BLaER1 (cell line): ENCODE measurements at regions not wholly inside any gene's neighbourhood (a gene's known extent, or its start where the extent isn't known, plus 50 kb on each side); places are given as distances from the start of the nearest gene placed in this dataset.

Source experiments
- H3K27ac ChIP-seq: shearing (Covaris generic); formaldehyde crosslinking; 2 replicates; pipeline ENCODE4 v1.8.1; 2022
- H3K27me3 ChIP-seq: shearing (Covaris generic); formaldehyde crosslinking; 2 replicates; pipeline ENCODE4 v1.8.1; 2022
- H3K36me3 ChIP-seq: shearing (Covaris generic); formaldehyde crosslinking; 2 replicates; pipeline ENCODE4 v1.8.1; 2022
- H3K4me1 ChIP-seq: shearing (Covaris generic); formaldehyde crosslinking; 2 replicates; pipeline ENCODE4 v1.8.1; 2022
- H3K4me2 ChIP-seq: shearing (Covaris generic); formaldehyde crosslinking; 2 replicates; pipeline ENCODE4 v1.8.1; 2022
- H3K4me3 ChIP-seq: shearing (Covaris generic); formaldehyde crosslinking; 2 replicates; pipeline ENCODE4 v1.8.1; 2022
- H3K9ac ChIP-seq: shearing (Covaris generic); formaldehyde crosslinking; 2 replicates; pipeline ENCODE4 v1.8.1; 2022
- H3K9me3 ChIP-seq: shearing (Covaris generic); formaldehyde crosslinking; 2 replicates; pipeline ENCODE4 v1.8.1; 2022
- H4K20me1 ChIP-seq: shearing (Covaris generic); formaldehyde crosslinking; 2 replicates; pipeline ENCODE4 v1.8.1; 2022
- Cebpa-rat ChIP-seq: shearing (Covaris generic); IDR thresholded peaks from 2 replicates; pipeline ENCODE4 v1.8.1; 2022

GRCh38 chr4:8760561-8760960, 111.1 kb downstream of the HMX1 start:
- peaks cover 4% of the 10 kb centered on the region for H3K4me1 ChIP-seq
- H3K27ac ChIP-seq, result no peak overlapping the region
- no peak for TF ChIP-seq Cebpa-rat
- H3K4me2 ChIP-seq, result no peak overlapping the region
- no peaks in the 10 kb centered on the region for H3K9me3 ChIP-seq
- H3K36me3 ChIP-seq, result no peaks in the 10 kb centered on the region
- no peak overlapping the region for H3K9ac ChIP-seq
- no peaks in the 10 kb centered on the region for H3K27me3 ChIP-seq
- no peaks in the 10 kb centered on the region for H4K20me1 ChIP-seq
- no peak overlapping the region for H3K4me3 ChIP-seq

- H3K4me2 ChIP-seq, result no peak overlapping the region
- no peak overlapping the region for H3K27ac ChIP-seq
- H3K4me3 ChIP-seq, result no peak overlapping the region
- no peaks in the 10 kb centered on the region for H3K27me3 ChIP-seq
- no peaks in the 10 kb centered on the region for H3K9me3 ChIP-seq
- H4K20me1 ChIP-seq, result no peaks in the 10 kb centered on the region
- H3K9ac ChIP-seq, result no peak overlapping the region
- H3K36me3 ChIP-seq, result no peaks in the 10 kb centered on the region
- TF ChIP-seq Cebpa-rat, result no peak
- no peaks in the 10 kb centered on the region for H3K4me1 ChIP-seq
These were observed 111.7 kb downstream of the HMX1 start for GRCh38 chr4:8759987-8760386.

- H3K9ac ChIP-seq, result no peak overlapping the region
- H3K27ac ChIP-seq, result no peak overlapping the region
- H3K9me3 ChIP-seq, result no peaks in the 10 kb centered on the region; the same call in 1 of the 2 replicates
- no peaks in the 10 kb centered on the region for H3K36me3 ChIP-seq
- no peak overlapping the region for H3K4me3 ChIP-seq
- no peaks in the 10 kb centered on the region for H3K27me3 ChIP-seq
- TF ChIP-seq Cebpa-rat, result no peak
- no peak overlapping the region for H3K4me2 ChIP-seq
- no peaks in the 10 kb centered on the region for H4K20me1 ChIP-seq
- no peaks in the 10 kb centered on the region for H3K4me1 ChIP-seq
These were observed 114.8 kb downstream of the HMX1 start for GRCh38 chr4:8756816-8757215.

- Histone ChIP-seq H3K9ac (no peak overlapping the region), H3K4me1 (no peaks in the 10 kb centered on the region), H3K9me3 (no peaks in the 10 kb centered on the region; the same call in 1 of the 2 replicates), H3K36me3 (no peaks in the 10 kb centered on the region), H3K4me3 (no peak overlapping the region), H3K27me3 (no peaks in the 10 kb centered on the region), H4K20me1 (no peaks in the 10 kb centered on the region), H3K4me2 (no peak overlapping the region), H3K27ac (no peak overlapping the region)
- no peak for TF ChIP-seq Cebpa-rat
These were observed 116.7 kb downstream of the HMX1 start for GRCh38 chr4:8754634-8755589.

- Histone ChIP-seq H3K9ac (no peak overlapping the region), H4K20me1 (no peaks in the 10 kb centered on the region), H3K4me3 (no peak overlapping the region), H3K27ac (no peak overlapping the region), H3K4me2 (no peak overlapping the region), H3K27me3 (no peaks in the 10 kb centered on the region), H3K36me3 (no peaks in the 10 kb centered on the region), H3K4me1 (no peaks in the 10 kb centered on the region), H3K9me3 (no peaks in the 10 kb centered on the region)
- TF ChIP-seq Cebpa-rat, result no peak
These were observed 123.4 kb downstream of the HMX1 start for GRCh38 chr4:8748236-8748575.

GRCh38 chr4:8747467-8748235, 124.0 kb downstream of the HMX1 start:
- Histone ChIP-seq H3K9ac (no peak overlapping the region), H3K9me3 (no peaks in the 10 kb centered on the region), H3K4me1 (no peaks in the 10 kb centered on the region), H3K27ac (no peak overlapping the region), H3K4me3 (no peak overlapping the region), H3K27me3 (no peaks in the 10 kb centered on the region), H4K20me1 (no peaks in the 10 kb centered on the region), H3K4me2 (no peak overlapping the region), H3K36me3 (no peaks in the 10 kb centered on the region)
- no peak for TF ChIP-seq Cebpa-rat

- no peaks in the 10 kb centered on the region for H4K20me1 ChIP-seq
- H3K9ac ChIP-seq, result no peak overlapping the region
- H3K36me3 ChIP-seq, result no peaks in the 10 kb centered on the region
- H3K27me3 ChIP-seq, result no peaks in the 10 kb centered on the region
- H3K4me1 ChIP-seq, result no peaks in the 10 kb centered on the region
- H3K4me2 ChIP-seq, result no peak overlapping the region
- no peak overlapping the region for H3K27ac ChIP-seq
- no peak for TF ChIP-seq Cebpa-rat
- H3K4me3 ChIP-seq, result no peak overlapping the region
- H3K9me3 ChIP-seq, result no peaks in the 10 kb centered on the region
These were observed 124.8 kb downstream of the HMX1 start for GRCh38 chr4:8746523-8747466.

- Histone ChIP-seq H3K9ac (no peak overlapping the region), H3K27me3 (no peaks in the 10 kb centered on the region)
- TF ChIP-seq Cebpa-rat, result no peak
These were observed 125.8 kb downstream of the HMX1 start for GRCh38 chr4:8745826-8746225.

GRCh38 chr4:8745005-8745790, 126.4 kb downstream of the HMX1 start:
- Histone ChIP-seq H3K36me3 (no peaks in the 10 kb centered on the region), H3K9me3 (no peaks in the 10 kb centered on the region), H3K27me3 (no peaks in the 10 kb centered on the region), H3K27ac (no peak overlapping the region), H3K4me1 (no peaks in the 10 kb centered on the region), H3K4me3 (no peak overlapping the region), H3K9ac (no peak overlapping the region), H3K4me2 (no peak overlapping the region), H4K20me1 (no peaks in the 10 kb centered on the region)
- no peak for TF ChIP-seq Cebpa-rat

More at GRCh38 chr4:8745826-8746225, 125.8 kb downstream of the HMX1 start:
- Histone ChIP-seq H3K9me3 (no peaks in the 10 kb centered on the region), H4K20me1 (no peaks in the 10 kb centered on the region), H3K4me3 (no peak overlapping the region), H3K27ac (no peak overlapping the region), H3K4me1 (no peaks in the 10 kb centered on the region), H3K36me3 (no peaks in the 10 kb centered on the region), H3K4me2 (no peak overlapping the region)
